G401 (cell line): ENCODE measurements at regions not wholly inside any gene's neighbourhood (a gene's known extent, or its start where the extent isn't known, plus 50 kb on each side); places are given as distances from the start of the nearest gene placed in this dataset.

Experiments
- DNase-seq: peaks from one replicate; pipeline ENCODE4 v3.0.0-alpha.2; 2015; ENCODE audit warnings: low spot score
- in situ Hi-C: cut with HindIII; loops from 2 replicates; pipeline ENCODE4 v1.10.0; 2016; ENCODE audit warnings: low sequenced_read_pairs, mixed read lengths

DNA sequence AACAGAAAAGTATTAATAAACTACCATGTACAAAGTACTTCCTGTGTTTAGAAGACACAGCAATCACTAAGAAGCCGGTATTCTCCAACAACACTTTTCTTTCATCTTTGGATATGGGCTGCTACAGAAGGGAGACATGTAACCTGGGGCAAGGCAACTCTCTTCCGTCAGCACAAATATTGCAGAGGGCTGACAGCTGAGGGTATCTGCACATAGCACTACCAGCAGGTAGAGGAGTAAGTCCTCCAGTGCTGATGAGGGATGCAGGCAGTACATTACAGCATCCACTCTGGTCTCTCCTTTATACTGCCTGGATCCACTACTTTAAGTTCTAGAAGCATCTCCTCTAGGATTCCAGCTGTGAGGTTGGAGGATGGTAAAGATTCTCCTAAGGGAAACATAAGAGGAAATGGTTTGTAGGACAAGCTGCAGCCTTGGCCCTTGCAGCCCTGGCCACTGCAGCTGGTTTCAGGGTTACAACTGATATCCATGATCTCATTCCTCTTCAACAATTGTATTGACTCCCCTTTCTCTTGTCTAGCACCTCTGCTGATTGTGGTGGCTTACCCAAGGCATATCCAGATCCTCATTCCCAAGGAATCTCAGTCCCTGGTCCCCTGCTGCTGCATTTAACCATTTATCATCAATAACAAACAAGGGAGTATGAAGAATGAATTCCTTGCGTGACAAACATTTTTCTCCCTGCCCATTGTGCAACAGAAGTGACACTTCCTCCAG is 110.7 kb upstream of the ADGRF1 start:
- no peak for DNase-seq
- in situ Hi-C loops: no loop called here

DNA sequence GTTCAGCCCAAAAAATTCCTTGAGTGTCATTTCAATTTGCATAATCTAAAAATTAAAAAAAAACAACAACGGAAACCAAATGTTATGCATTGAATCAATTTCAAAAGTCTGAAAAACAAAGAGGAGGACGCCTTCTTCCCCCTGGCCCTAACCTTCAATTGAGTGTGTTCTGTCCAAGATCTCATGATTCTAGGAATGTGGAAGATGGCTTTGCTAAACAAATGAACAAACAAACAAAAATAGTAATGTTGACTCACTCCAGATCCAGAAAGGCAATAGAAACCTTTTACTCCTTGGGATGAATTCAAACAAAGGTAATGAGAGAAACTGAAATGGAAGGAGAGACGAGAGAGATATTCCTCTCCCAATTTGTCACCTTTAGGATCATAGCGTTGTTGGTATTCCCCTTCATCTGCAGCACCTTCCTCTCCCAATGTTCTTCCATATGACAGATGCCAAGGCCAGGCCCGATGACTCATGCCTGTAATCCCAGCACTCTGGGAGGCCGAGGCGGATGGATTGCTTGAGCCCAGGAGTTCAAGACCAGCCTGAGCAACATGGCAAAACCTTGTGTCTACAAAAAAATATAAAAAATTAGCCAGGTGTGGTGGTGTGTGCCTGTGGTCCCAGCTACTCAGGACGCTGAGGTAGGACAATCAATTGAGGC is 109.2 kb upstream of the ADGRF1 start:
- no peak for DNase-seq
- in situ Hi-C loops: no loop called here

- in situ Hi-C loops: no loop called here
- DNase-seq: no peak
Measured at GRCh38 chr6:47149554-47149953, 107.4 kb upstream of the ADGRF1 start.

DNA sequence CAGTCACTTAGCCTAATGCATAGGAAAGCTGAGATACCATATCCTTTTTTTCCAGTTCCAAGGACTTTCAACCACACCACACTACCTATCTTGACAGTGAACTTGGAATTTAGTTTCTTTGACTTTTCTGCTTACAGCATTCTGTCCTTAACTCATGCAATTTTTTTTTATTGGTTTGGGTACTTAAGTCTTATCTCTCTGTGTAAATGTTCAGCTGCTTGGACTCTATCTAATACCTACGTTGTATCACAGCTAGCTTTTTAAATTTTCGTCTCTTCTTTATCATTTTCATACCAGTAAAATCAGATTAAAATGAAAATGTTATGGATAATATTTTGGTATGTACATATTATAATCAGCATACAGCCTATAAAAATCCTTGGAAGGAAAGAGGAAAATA is 106.9 kb upstream of the ADGRF1 start:
- DNase-seq: no peak
- in situ Hi-C loops: no loop called here

GRCh38 chr6:47147836-47148344 is 105.8 kb upstream of the ADGRF1 start:
- no peak for DNase-seq
- in situ Hi-C loops: no loop called here

DNA sequence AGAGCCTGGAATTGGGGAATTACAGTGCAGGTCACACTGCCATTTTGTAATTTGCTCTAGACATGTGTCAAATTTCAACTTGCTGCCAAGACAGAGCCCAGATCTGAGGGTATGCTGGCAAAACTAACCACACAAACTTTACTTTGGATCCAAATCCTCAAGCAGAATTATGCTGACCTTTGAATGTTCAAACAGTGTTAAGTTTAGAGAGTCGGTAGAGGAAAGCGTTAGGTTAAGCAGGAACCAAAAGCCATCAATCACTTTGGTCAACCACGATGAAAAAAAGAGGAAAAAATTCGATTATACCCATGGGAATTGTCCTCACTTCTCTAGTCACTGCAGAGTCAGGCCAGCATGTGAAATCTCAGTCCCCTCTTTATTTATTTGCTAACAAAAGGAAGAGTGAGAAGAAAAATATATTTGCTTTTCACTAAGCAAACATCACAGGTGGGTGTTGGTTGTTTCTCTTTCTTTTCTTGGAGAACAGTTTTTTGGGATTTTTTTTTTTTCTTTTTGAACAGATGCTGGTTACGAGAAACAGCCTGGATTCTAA is 105.1 kb upstream of the ADGRF1 start:
- in situ Hi-C loops: no loop called here
- DNase-seq: no peak

GRCh38 chr6:47146431-47147174 is 104.5 kb upstream of the ADGRF1 start:
- in situ Hi-C loops: no loop called here
- DNase-seq: no peak

GRCh38 chr6:47145212-47145611 is 103.1 kb upstream of the ADGRF1 start:
- in situ Hi-C loops: no loop called here
- no peak for DNase-seq

DNA sequence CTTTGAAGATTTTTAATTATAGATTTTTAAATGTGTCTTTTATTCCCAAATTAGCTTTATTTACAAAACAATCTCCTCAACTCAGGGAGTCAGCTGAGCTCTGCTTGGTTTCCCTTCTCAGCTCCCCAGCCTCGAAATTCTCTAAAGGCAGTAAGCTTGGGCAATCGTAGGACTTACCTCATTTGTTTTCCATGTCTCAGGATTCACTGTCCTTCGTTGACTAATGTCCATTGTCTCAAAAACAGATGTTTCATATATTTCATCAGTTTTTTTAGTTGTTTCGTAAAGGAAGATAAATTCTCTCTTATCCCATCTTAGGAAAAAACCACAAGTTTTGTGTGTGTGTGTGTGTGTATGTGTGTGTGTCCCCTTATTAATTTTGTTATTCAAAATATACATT is 102.2 kb upstream of the ADGRF1 start:
- no peak for DNase-seq
- in situ Hi-C loops: no loop called here

DNA sequence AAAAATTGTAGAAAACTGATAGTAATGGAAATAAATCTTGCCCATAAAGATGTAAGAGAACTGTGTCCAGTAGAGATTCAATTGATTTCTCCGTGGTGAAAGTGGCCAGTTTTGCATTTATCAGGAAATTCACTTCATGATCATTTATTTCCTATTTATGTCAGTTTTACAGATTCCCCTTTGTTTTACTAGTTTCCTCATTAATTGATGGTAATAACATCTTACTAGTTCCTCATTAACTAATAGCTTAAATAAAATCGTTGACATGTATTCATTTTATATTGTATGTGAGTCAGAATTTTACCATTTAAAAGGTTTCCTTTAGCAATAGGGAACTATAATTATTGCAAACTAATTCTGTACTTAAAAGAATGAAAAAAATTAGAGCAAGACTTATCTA is 99.8 kb upstream of the ADGRF1 start:
- no peak for DNase-seq

GRCh38 chr6:47141171-47141570 is 99.0 kb upstream of the ADGRF1 start:
- in situ Hi-C loops: no loop called here
- DNase-seq: no peak

More for the DNA sequence above, 99.8 kb upstream of the ADGRF1 start:
- in situ Hi-C loops: no loop called here

DNA sequence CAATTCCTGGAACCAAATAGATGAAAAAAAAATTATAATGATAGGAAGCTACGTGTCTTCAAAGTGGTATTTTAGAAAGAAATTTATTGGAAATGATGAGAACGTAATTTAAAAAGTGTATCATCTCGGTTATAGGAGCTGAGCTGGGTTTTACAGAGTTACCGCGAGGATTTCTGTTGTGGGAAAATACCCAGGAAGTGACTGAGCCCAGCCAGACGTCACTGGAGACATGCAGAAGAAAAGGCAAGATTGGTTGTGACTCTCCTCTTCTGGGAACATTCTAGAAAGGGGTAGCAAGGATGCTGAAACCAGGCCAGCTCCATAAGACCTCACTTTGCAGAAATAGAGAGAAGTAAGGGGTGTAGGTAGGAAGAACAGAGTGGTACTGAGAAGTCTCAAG is 95.9 kb upstream of the ADGRF1 start:
- no peak for DNase-seq
- in situ Hi-C loops: no loop called here

DNA sequence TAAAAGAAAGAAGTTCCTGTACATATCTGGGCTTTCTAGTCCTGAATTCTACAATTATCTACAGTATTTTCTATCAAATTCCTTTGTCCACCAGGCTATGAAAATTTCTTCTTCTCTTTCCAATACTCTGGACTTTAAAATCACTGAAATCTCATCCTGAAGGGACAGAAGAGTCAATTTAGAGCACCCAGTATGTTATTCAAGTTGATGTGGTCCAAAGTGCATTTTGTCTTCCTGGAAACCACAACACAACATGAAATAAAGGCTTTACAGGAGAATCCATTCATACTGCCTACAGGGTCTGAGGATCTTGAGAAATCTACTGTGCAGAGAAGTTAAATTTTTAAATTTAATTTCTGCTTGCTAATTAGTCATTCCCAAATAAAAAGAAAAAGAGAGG is 94.9 kb upstream of the ADGRF1 start:
- DNase-seq: no peak
- in situ Hi-C loops: no loop called here

DNA sequence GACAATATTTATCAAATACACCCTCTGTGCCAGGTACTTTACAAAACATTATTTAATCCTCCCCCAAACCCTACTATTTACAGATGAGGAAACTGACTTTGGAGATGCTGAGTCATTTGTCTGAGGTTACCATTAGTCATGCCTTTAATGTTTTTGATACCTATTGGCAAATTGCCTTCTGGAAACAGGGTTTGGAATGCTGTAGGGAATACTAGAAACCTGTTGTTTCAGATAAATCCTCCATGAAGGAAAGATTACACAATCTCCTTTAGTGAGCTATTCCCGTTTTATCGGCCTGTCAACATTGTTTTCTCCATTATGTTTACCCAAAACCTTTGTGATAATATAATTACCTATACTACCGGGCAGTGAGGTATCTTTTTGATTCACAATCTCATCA is 93.6 kb upstream of the ADGRF1 start:
- DNase-seq: no peak
- in situ Hi-C loops: no loop called here

GRCh38 chr6:47134476-47135189 is 92.5 kb upstream of the ADGRF1 start:
- no peak for DNase-seq
- in situ Hi-C loops: no loop called here

GRCh38 chr6:47133230-47134000 is 91.3 kb upstream of the ADGRF1 start:
- in situ Hi-C loops: no loop called here
- DNase-seq: no peak

GRCh38 chr6:47132724-47133123 is 90.6 kb upstream of the ADGRF1 start:
- DNase-seq: peak; percentile 40
- in situ Hi-C loops: no loop called here

GRCh38 chr6:47131773-47132172 is 89.6 kb upstream of the ADGRF1 start:
- in situ Hi-C loops: no loop called here
- no peak for DNase-seq

DNA sequence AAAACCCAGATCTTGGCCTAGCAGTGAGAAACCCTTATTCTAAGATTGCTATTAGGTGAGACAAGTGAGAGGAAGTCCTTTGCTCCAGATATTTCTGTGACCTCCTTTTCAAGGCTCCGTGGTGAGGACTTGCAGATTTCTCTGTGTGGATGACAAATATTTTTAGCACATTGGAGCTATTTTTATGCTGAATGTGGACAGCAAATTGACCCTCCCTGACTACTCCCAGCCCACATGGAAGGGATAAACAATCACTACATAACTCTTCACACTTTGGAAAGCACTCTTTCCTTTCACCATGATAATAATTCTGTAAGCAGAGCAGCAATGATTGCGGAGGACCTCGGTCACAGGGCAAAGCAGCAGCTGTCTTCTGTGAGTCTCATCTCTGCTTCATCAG is 88.0 kb upstream of the ADGRF1 start:
- peak; percentile 83 for DNase-seq
- in situ Hi-C loops: no loop called here
